Testis (tissue), 2 donors: ENCODE measurements at regions not wholly inside any gene's neighbourhood (a gene's known extent, or its start where the extent isn't known, plus 50 kb on each side); places are given as distances from the start of the nearest gene placed in this dataset.

ENCODE experiments used
- CTCF ChIP-seq, 3 experiments: fragments of 450-650 bp in 2 of 3; fragments of 200-600 bp in 1 of 3; sonication (generic) in 1 of 3; IDR thresholded peaks; one replicate each; pipeline ENCODE4 v1.5.1; 2016 to 2019; ENCODE audit warnings: antibody characterized with exemption in 3 of 3, mild to moderate bottlenecking in 2 of 3, moderate library complexity in 1 of 3
- POLR2A ChIP-seq: fragments of 450-650 bp; IDR thresholded peaks from one replicate; pipeline ENCODE4 v1.6.1; 2017; ENCODE audit warnings: antibody characterized with exemption, mild to moderate bottlenecking, moderate library complexity

GRCh38 chr1:83097715-83098114, 901.2 kb downstream of the TTLL7 start:
- TF ChIP-seq CTCF (IDR thresholded peaks at IDR 0.05) (no peak), POLR2A (no peak)
